AG04450 (cell line): ENCODE measurements at regions not wholly inside any gene's neighbourhood (a gene's known extent, or its start where the extent isn't known, plus 50 kb on each side); places are given as distances from the start of the nearest gene placed in this dataset.

Experiments
- CTCF ChIA-PET: fragments of 300-600, 350-600 bp; formaldehyde crosslinking; extraction: SDS; loops from one replicate; lab custom pipeline; 2022; ENCODE audit warnings: antibody characterized with exemption, inconsistent platforms; lab: Charles Lee
- POLR2A ChIA-PET: fragments of 350-600 bp; formaldehyde crosslinking; extraction: SDS; loops from one replicate; lab custom pipeline; 2021; ENCODE audit warnings: antibody characterized with exemption, inconsistent platforms; lab: Yijun Ruan, JAX
- DNase-seq: peaks from one replicate; pipeline ENCODE4 v3.0.0-alpha.2; 2011; ENCODE audit warnings: low read depth, low spot score
- H3K27ac ChIP-seq: one replicate; pipeline ENCODE4 v1.5.1; 2012; ENCODE audit warnings: low read depth, low read length, control low read depth
- H3K27me3 ChIP-seq: one replicate; pipeline ENCODE4 v1.6.0; 2012; ENCODE audit warnings: low read length; ENCODE audit not compliant: control insufficient read depth, insufficient read depth
- H3K4me3 ChIP-seq: 2 replicates; pipeline ENCODE4 v1.5.1; 2011; ENCODE audit warnings: mild to moderate bottlenecking, low read depth, low read length, control low read depth
- H3K9me3 ChIP-seq: 2 replicates; pipeline ENCODE4 v1.5.1; 2012; ENCODE audit warnings: low read length; ENCODE audit not compliant: control insufficient read depth, insufficient read depth
- CTCF ChIP-seq: IDR thresholded peaks from 2 replicates; pipeline ENCODE4 v1.5.1; 2011; ENCODE audit warnings: low read depth, low read length, control low read depth, inconsistent platforms

DNA sequence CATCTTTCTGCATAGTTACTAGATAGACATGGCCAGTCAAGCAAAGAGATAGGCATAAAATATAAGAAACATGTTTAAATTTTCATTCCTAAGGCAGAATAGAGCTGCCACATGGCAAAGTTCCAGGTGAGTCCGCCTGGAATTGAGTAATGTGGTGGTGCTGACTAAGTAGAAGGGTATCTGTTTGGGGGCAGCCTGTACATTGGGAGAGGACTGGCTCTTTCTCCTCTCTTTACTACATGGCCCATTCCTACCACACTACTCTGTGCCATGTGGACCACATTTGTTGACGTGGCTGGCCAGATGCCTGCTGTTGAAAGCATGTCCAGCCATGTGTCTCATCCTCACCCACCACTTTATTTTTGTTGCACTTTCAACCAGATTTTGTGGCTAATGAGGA, 354.0 kb downstream of the ETNK1 start:
- Histone ChIP-seq H3K27ac (no peak overlapping the region), H3K9me3 (no peaks in the 10 kb centered on the region), H3K27me3 (peaks cover 2% of the 10 kb centered on the region), H3K4me3 (no peak overlapping the region)
- ChIA-PET POLR2A (no interaction called here), CTCF (interaction anchor here (1.0 kb wide), 1 partner anchor 11 kb away, joined by 3 read pairs; no protein-coding TSS in a partner anchor)
- no peak for TF ChIP-seq CTCF
- peak; percentile 80 for DNase-seq

DNA sequence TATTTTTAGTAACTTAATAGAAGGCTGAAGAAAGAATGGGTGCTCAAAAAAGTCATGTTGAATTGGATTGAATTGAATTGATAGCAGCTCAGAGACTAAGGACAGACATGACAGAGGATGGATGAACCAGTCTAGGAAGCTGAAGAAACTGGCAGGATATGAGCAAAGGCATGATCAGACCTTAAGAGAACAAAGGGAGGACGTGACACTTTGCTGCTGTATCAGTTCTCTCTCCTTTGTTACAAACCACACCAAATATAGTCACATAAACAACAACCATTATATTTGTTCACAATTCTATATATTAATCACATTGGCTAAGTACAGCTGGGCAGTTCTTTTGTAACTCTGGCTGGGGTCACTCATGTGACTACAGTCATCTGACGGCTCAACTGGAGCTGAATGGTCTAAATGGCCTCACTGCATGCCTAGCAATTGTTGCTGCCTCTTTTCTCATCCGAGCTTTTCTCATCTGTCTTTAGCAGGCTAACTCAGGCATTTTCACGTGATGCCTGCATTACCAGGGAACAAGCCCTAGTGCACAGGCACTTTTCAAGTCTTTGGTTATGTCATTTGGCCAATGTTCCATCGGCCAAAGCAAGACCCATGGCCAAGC, 355.0 kb downstream of the ETNK1 start:
- POLR2A ChIA-PET: no interaction called here

DNA sequence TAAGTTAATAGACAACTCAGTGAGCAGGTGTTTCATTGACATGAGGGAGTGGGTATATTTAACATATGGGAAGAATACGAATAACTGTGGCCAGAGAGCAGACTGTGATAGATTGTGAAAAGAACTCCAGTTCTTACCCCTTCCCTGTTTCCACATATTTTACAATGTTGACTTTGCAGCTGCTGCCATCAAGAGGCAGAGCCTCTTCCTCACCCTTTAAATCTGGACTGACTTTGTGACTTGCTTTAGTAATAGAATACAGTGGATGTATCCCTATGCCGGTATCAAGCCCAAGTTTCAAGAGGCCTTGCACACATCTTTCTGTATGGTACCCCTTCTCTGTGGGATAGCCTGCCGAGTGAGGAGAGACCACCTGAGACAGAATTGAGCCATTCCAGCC, 356.7 kb downstream of the ETNK1 start:
- peaks cover 2% of the 10 kb centered on the region for H3K27me3 ChIP-seq
- H3K4me3 ChIP-seq: no peak overlapping the region
- CTCF ChIA-PET: interaction anchor here (3.7 kb wide), 1 partner anchor 125 kb away, joined by 25 read pairs; no protein-coding TSS in a partner anchor
- H3K9me3 ChIP-seq: no peaks in the 10 kb centered on the region
- peak; percentile 16; the same call in 1 of the 2 replicates for TF ChIP-seq CTCF
- no peak for DNase-seq
- H3K27ac ChIP-seq: no peak overlapping the region
- POLR2A ChIA-PET: no interaction called here

More for the DNA sequence above, 355.0 kb downstream of the ETNK1 start:
- Histone ChIP-seq H3K27me3 (peaks cover 2% of the 10 kb centered on the region), H3K4me3 (no peak overlapping the region), H3K9me3 (no peaks in the 10 kb centered on the region), H3K27ac (no peak overlapping the region)
- TF ChIP-seq CTCF: no peak
- DNase-seq: no peak
- CTCF ChIA-PET: interaction anchor here (1.0 to 3.7 kb wide), 2 partner anchors 10 to 124 kb away, joined by 3 to 25 read pairs; no protein-coding TSS in a partner anchor

- TF ChIP-seq CTCF: no peak
- CTCF ChIA-PET: interaction anchor here (3.7 kb wide), 1 partner anchor 126 kb away, joined by 25 read pairs; no protein-coding TSS in a partner anchor
- Histone ChIP-seq H3K4me3 (no peak overlapping the region), H3K27me3 (peaks cover 2% of the 10 kb centered on the region), H3K27ac (no peak overlapping the region), H3K9me3 (no peaks in the 10 kb centered on the region)
- POLR2A ChIA-PET: no interaction called here
- no peak for DNase-seq
Measured at GRCh38 chr12:22982635-22983034, 357.7 kb downstream of the ETNK1 start.

GRCh38 chr12:22986997-22987396, 362.0 kb downstream of the ETNK1 start:
- peaks cover 2% of the 10 kb centered on the region for H3K27me3 ChIP-seq
- no peaks in the 10 kb centered on the region for H3K9me3 ChIP-seq
- CTCF ChIA-PET: no interaction called here
- TF ChIP-seq CTCF: no peak
- DNase-seq: no peak
- H3K27ac ChIP-seq: no peak overlapping the region
- no peak overlapping the region for H3K4me3 ChIP-seq
- POLR2A ChIA-PET: no interaction called here
